ENCODE measurements at regions not wholly inside any gene's neighbourhood (a gene's known extent, or its start where the extent isn't known, plus 50 kb on each side); places are given as distances from the start of the nearest gene placed in this dataset.

GRCh38 chr16:80280557-80280956 lies 260.2 kb upstream of the DYNLRB2 start:
- TF ChIP-seq, protein P1, sequence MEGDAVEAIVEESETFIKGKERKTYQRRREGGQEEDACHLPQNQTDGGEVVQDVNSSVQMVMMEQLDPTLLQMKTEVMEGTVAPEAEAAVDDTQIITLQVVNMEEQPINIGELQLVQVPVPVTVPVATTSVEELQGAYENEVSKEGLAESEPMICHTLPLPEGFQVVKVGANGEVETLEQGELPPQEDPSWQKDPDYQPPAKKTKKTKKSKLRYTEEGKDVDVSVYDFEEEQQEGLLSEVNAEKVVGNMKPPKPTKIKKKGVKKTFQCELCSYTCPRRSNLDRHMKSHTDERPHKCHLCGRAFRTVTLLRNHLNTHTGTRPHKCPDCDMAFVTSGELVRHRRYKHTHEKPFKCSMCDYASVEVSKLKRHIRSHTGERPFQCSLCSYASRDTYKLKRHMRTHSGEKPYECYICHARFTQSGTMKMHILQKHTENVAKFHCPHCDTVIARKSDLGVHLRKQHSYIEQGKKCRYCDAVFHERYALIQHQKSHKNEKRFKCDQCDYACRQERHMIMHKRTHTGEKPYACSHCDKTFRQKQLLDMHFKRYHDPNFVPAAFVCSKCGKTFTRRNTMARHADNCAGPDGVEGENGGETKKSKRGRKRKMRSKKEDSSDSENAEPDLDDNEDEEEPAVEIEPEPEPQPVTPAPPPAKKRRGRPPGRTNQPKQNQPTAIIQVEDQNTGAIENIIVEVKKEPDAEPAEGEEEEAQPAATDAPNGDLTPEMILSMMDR (IDR thresholded peaks at IDR 0.05) = no peak
- TF ChIP-seq POLR2A (IDR thresholded peaks at IDR 0.05) (no peak), POLR2AphosphoS5 (IDR thresholded peaks at IDR 0.05) (no peak)
